ENCODE measurements at regions not wholly inside any gene's neighbourhood (a gene's known extent, or its start where the extent isn't known, plus 50 kb on each side); places are given as distances from the start of the nearest gene placed in this dataset.

DNA sequence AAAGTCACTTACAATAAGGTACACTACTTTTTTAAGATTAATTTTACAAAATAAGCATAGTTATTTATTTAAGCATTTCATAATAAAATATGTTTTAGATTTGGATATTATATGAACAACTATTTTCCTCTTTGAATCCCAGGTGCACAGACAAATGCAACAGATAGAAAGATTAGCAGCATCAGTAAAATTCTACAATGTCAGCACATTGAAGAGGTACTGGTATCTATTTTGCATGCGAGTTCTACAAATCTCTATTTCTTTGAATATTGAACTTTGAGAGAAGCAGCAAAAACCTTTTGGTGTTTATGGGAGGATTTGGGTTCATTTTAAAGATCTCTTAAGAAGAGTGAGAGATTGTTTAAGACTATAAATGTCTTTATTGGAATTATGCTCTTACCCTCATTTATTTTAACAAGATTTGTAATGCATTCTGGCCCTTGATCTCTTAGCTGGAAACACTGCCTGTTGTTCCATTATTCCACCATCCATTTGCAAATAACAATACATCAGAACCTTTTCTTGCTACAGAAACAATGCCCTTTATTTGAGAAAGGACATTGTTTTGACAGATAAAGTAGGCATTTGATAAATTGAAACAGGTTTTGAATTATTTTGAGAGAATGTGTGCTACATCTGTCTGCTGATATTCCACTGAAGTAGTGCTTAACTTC, 558.8 kb upstream of the KLHL1 start:
- no peak for TF ChIP-seq EZH2phosphoT487 (conservative IDR thresholded peaks at IDR 0.05; ENCODE audit: low read length)
- TF ChIP-seq, protein P1, sequence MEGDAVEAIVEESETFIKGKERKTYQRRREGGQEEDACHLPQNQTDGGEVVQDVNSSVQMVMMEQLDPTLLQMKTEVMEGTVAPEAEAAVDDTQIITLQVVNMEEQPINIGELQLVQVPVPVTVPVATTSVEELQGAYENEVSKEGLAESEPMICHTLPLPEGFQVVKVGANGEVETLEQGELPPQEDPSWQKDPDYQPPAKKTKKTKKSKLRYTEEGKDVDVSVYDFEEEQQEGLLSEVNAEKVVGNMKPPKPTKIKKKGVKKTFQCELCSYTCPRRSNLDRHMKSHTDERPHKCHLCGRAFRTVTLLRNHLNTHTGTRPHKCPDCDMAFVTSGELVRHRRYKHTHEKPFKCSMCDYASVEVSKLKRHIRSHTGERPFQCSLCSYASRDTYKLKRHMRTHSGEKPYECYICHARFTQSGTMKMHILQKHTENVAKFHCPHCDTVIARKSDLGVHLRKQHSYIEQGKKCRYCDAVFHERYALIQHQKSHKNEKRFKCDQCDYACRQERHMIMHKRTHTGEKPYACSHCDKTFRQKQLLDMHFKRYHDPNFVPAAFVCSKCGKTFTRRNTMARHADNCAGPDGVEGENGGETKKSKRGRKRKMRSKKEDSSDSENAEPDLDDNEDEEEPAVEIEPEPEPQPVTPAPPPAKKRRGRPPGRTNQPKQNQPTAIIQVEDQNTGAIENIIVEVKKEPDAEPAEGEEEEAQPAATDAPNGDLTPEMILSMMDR (IDR thresholded peaks at IDR 0.05; ENCODE audit: insufficient read depth, low read length, poor library complexity, severe bottlenecking): no peak
- Histone ChIP-seq H3K4me2 (ENCODE audit: low read depth, low read length, poor library complexity, severe bottlenecking) (no peak overlapping the region), H3K79me2 (ENCODE audit: insufficient read depth, low read length) (no peaks in the 10 kb centered on the region), H3K36me3 (ENCODE audit: low read length) (no peaks in the 10 kb centered on the region), H3K27ac (ENCODE audit: low read depth, low read length) (no peak overlapping the region), H3F3A (ENCODE audit: insufficient read depth) (no peaks in the 10 kb centered on the region), H3K9me3 (ENCODE audit: insufficient read depth, low read length) (no peaks in the 10 kb centered on the region), H4K20me1 (ENCODE audit: low read depth, low read length) (no peaks in the 10 kb centered on the region), H2AFZ (ENCODE audit: low read depth, low read length, severe bottlenecking) (no peak overlapping the region), H3K9me2 (replicated peaks; ENCODE audit: insufficient read depth, low read length) (no peaks in the 10 kb centered on the region), H3K9ac (ENCODE audit: low read length) (no peak overlapping the region), H3K27me3 (ENCODE audit: low read length) (no peaks in the 10 kb centered on the region), H3K4me3 (ENCODE audit: insufficient read depth, low read length, poor library complexity, severe bottlenecking) (no peak overlapping the region)

DNA sequence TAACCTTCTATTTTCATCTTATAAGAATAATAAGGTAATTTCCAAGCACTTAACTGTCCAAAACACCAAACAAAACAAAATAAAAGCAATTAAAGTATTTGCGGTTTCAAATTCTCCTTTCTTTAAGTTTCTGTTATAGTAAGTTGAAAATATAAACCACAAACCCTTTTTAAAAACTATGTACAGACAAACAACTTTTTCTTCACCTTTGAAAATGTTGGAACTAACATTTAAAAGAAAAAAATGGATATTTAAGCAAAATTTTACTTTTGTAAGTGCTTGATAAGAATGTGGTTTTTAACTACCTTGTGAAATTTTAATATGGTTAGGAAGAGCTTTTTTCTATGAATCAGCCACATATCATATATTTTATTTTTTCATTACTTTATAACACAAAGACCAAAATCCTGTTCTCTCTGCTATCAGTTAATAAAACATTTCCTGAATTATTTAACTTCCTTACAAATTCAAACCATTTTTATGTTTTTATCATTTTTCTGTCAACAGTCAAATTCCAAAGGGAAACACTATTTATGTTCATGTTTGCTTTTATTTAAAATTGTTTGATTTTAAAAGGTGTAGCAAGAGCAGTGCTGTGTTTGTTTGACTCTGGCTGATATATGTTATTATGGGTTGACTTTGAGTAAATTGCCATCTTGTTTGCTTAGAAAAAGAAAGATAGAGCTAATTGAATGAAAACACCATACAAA, 554.1 kb upstream of the KLHL1 start:
- TF ChIP-seq EZH2phosphoT487 (conservative IDR thresholded peaks at IDR 0.05; ENCODE audit: low read length): no peak
- TF ChIP-seq, protein P1 (IDR thresholded peaks at IDR 0.05; ENCODE audit: insufficient read depth, low read length, poor library complexity, severe bottlenecking): no peak
- H3K9me2 ChIP-seq (replicated peaks; ENCODE audit: insufficient read depth, low read length): no peaks in the 10 kb centered on the region
- H3F3A ChIP-seq (ENCODE audit: insufficient read depth): no peaks in the 10 kb centered on the region
- H4K20me1 ChIP-seq (ENCODE audit: low read depth, low read length): no peaks in the 10 kb centered on the region
- H3K4me3 ChIP-seq (ENCODE audit: insufficient read depth, low read length, poor library complexity, severe bottlenecking): no peak overlapping the region
- no peak overlapping the region for H3K4me2 ChIP-seq (ENCODE audit: low read depth, low read length, poor library complexity, severe bottlenecking)
- no peak overlapping the region for H3K9ac ChIP-seq (ENCODE audit: low read length)
- H2AFZ ChIP-seq (ENCODE audit: low read depth, low read length, severe bottlenecking): peak overlapping the region; percentile 51
- H3K36me3 ChIP-seq (ENCODE audit: low read length): no peaks in the 10 kb centered on the region
- no peaks in the 10 kb centered on the region for H3K9me3 ChIP-seq (ENCODE audit: insufficient read depth, low read length)
- no peaks in the 10 kb centered on the region for H3K27me3 ChIP-seq (ENCODE audit: low read length)
- no peak overlapping the region for H3K27ac ChIP-seq (ENCODE audit: low read depth, low read length)
- H3K79me2 ChIP-seq (ENCODE audit: insufficient read depth, low read length): no peaks in the 10 kb centered on the region

DNA sequence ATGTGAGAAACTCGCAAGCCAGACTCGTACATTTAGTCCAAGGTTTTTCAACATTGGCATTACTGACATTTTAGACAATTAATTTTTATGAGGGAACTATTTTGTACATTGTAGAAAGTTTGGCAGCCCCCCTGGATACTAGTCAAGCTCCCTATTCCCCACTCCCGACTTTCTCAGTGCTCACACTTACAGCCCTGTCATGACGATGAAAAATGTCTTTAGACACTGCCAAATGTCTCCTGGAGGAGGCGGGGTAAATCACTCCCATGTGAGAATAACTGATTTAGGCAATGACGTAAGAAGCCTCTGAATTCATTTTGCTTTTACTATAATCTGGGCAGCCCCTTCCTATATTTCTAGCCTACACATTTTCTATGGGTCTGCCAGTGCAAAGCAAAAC, 535.8 kb upstream of the KLHL1 start:
- TF ChIP-seq, protein P1 (IDR thresholded peaks at IDR 0.05; ENCODE audit: insufficient read depth, low read length, poor library complexity, severe bottlenecking): no peak
- no peak for TF ChIP-seq EZH2phosphoT487 (conservative IDR thresholded peaks at IDR 0.05; ENCODE audit: low read length)
- Histone ChIP-seq H3K4me3 (ENCODE audit: insufficient read depth, low read length, poor library complexity, severe bottlenecking) (no peak overlapping the region), H2AFZ (ENCODE audit: low read depth, low read length, severe bottlenecking) (no peak overlapping the region), H3K36me3 (ENCODE audit: low read length) (no peaks in the 10 kb centered on the region; the same call in 1 of the 2 replicates), H3K9me3 (ENCODE audit: insufficient read depth, low read length) (no peaks in the 10 kb centered on the region), H3K4me2 (ENCODE audit: low read depth, low read length, poor library complexity, severe bottlenecking) (no peak overlapping the region), H3K79me2 (ENCODE audit: insufficient read depth, low read length) (no peaks in the 10 kb centered on the region), H3K9ac (ENCODE audit: low read length) (no peak overlapping the region), H3K9me2 (replicated peaks; ENCODE audit: insufficient read depth, low read length) (no peaks in the 10 kb centered on the region), H3F3A (ENCODE audit: insufficient read depth) (no peaks in the 10 kb centered on the region), H4K20me1 (ENCODE audit: low read depth, low read length) (no peaks in the 10 kb centered on the region), H3K27me3 (ENCODE audit: low read length) (no peaks in the 10 kb centered on the region), H3K27ac (ENCODE audit: low read depth, low read length) (no peak overlapping the region)
